ENCODE measurements at regions not wholly inside any gene's neighbourhood (a gene's known extent, or its start where the extent isn't known, plus 50 kb on each side); places are given as distances from the start of the nearest gene placed in this dataset.
"Not testable (repeated sequence)": the region's sequence is repeated elsewhere in the genome, so short reads cannot be mapped to it uniquely, and the experiment has no call there.

- TF ChIP-seq CTCF (conservative IDR thresholded peaks at IDR 0.05; ENCODE audit: low read depth, low read length) = no peak
- no peak overlapping the region for H3K4me3 ChIP-seq (ENCODE audit: low read depth, low read length)
- no peak for DNase-seq (ENCODE audit: low read depth)
Observed at GRCh38 chr4:151522866-151523519, 114.0 kb downstream of the FHIP1A start.

- H3K4me3 ChIP-seq (ENCODE audit: low read depth, low read length) = no peak overlapping the region
- no peak for TF ChIP-seq CTCF (conservative IDR thresholded peaks at IDR 0.05; ENCODE audit: low read depth, low read length)
- no peak for DNase-seq (ENCODE audit: low read depth)
Observed at GRCh38 chr4:151524610-151525009, 115.6 kb downstream of the FHIP1A start.

- not testable (repeated sequence) for H3K4me3 ChIP-seq (ENCODE audit: low read depth, low read length); DNase-seq (ENCODE audit: low read depth)
Observed at GRCh38 chr4:151526489-151526888, 117.5 kb downstream of the FHIP1A start.

- no peak for TF ChIP-seq CTCF (conservative IDR thresholded peaks at IDR 0.05; ENCODE audit: low read depth, low read length)
- no peak for DNase-seq (ENCODE audit: low read depth)
- H3K4me3 ChIP-seq (ENCODE audit: low read depth, low read length) = no peak overlapping the region
Observed at GRCh38 chr4:151527699-151528098, 118.7 kb downstream of the FHIP1A start.

- H3K4me3 ChIP-seq (ENCODE audit: low read depth, low read length) = no peak overlapping the region
- DNase-seq (ENCODE audit: low read depth) = no peak
- TF ChIP-seq CTCF (conservative IDR thresholded peaks at IDR 0.05; ENCODE audit: low read depth, low read length) = no peak
Observed at GRCh38 chr4:151529187-151529586, 120.2 kb downstream of the FHIP1A start.

- DNase-seq (ENCODE audit: low read depth) = no peak
- H3K4me3 ChIP-seq (ENCODE audit: low read depth, low read length) = no peak overlapping the region
- TF ChIP-seq CTCF (conservative IDR thresholded peaks at IDR 0.05; ENCODE audit: low read depth, low read length) = no peak
Observed at GRCh38 chr4:151530230-151530629, 121.3 kb downstream of the FHIP1A start.

GRCh38 chr4:151530783-151531182, 121.8 kb downstream of the FHIP1A start:
- H3K4me3 ChIP-seq (ENCODE audit: low read depth, low read length) = no peak overlapping the region
- DNase-seq (ENCODE audit: low read depth) = no peak
- TF ChIP-seq CTCF (conservative IDR thresholded peaks at IDR 0.05; ENCODE audit: low read depth, low read length) = no peak
